HG02981 (cell line): ENCODE measurements at regions not wholly inside any gene's neighbourhood (a gene's known extent, or its start where the extent isn't known, plus 50 kb on each side); places are given as distances from the start of the nearest gene placed in this dataset.
"Not testable (repeated sequence)": the region's sequence is repeated elsewhere in the genome, so short reads cannot be mapped to it uniquely, and the experiment has no call there.

ENCODE experiments used
- ATAC-seq: cut with Tn5 transposase; IDR thresholded peaks from one replicate; pipeline ENCODE4 v1.9.1; 2021; ENCODE audit warnings: mild to moderate bottlenecking, moderate library complexity; ENCODE audit not compliant: unreplicated experiment

GRCh38 chr7:112668561-112668960, 121.6 kb downstream of the TMEM168 start:
- ATAC-seq = no peak

- ATAC-seq = no peak
Observed at GRCh38 chr7:112669306-112669705, 120.9 kb downstream of the TMEM168 start.

GRCh38 chr7:112670193-112670592, 120.0 kb downstream of the TMEM168 start:
- no peak for ATAC-seq

GRCh38 chr7:112678626-112679025, 111.6 kb downstream of the TMEM168 start:
- ATAC-seq = no peak

GRCh38 chr7:112689466-112690177, 100.6 kb downstream of the TMEM168 start:
- ATAC-seq = not testable (repeated sequence)

GRCh38 chr7:112692333-112692732, 97.9 kb downstream of the TMEM168 start:
- ATAC-seq = no peak

- not testable (repeated sequence) for ATAC-seq
Observed at GRCh38 chr7:112697211-112697610, 93.0 kb downstream of the TMEM168 start.

- ATAC-seq = no peak
Observed at GRCh38 chr7:112699725-112700513, 90.3 kb downstream of the TMEM168 start.

GRCh38 chr7:112701456-112701855, 88.7 kb downstream of the TMEM168 start:
- no peak for ATAC-seq

GRCh38 chr7:112707655-112708054, 82.5 kb downstream of the TMEM168 start:
- ATAC-seq = no peak

- no peak for ATAC-seq
Observed at GRCh38 chr7:112708236-112708635, 82.0 kb downstream of the TMEM168 start.
